DOHH2 (cell line): ENCODE measurements at regions not wholly inside any gene's neighbourhood (a gene's known extent, or its start where the extent isn't known, plus 50 kb on each side); places are given as distances from the start of the nearest gene placed in this dataset.

Experiments
- H3F3A ChIP-seq: fragments of 200-600 bp; sonication (generic), shearing (Covaris generic); 2 replicates; pipeline ENCODE4 v1.6.0; 2016; ENCODE audit warnings: antibody characterized with exemption, mild to moderate bottlenecking; ENCODE audit not compliant: control insufficient read depth, insufficient read depth
- H3K27ac ChIP-seq: fragments of 200-600 bp; sonication (generic); 2 replicates; pipeline ENCODE4 v1.5.1; 2014; ENCODE audit warnings: low read depth, mild to moderate bottlenecking, low read length, moderate library complexity
- H3K27me3 ChIP-seq: fragments of 200-600 bp; sonication (generic); 2 replicates; pipeline ENCODE4 v1.6.1; 2014; ENCODE audit warnings: mild to moderate bottlenecking, low read length, mixed read lengths; ENCODE audit not compliant: control insufficient read depth
- H3K36me3 ChIP-seq: fragments of 200-600 bp; sonication (generic); 2 replicates; pipeline ENCODE4 v1.6.1; 2014; ENCODE audit warnings: mild to moderate bottlenecking, low read length, moderate library complexity, mixed read lengths; ENCODE audit not compliant: control insufficient read depth
- H3K4me1 ChIP-seq: fragments of 200-600 bp; sonication (generic); 2 replicates; pipeline ENCODE4 v1.6.1; 2014; ENCODE audit warnings: mild to moderate bottlenecking, low read length, mixed read lengths; ENCODE audit not compliant: control insufficient read depth
- H3K4me2 ChIP-seq: fragments of 200-600 bp; sonication (generic); 2 replicates; pipeline ENCODE4 v1.6.0; 2014; ENCODE audit warnings: mild to moderate bottlenecking, low read length, moderate library complexity
- H3K4me3 ChIP-seq: fragments of 200-600 bp; sonication (generic); 2 replicates; pipeline ENCODE4 v1.5.1; 2014; ENCODE audit warnings: mild to moderate bottlenecking, low read length, mixed read lengths
- H3K79me2 ChIP-seq: fragments of 200-600 bp; sonication (generic); 2 replicates; pipeline ENCODE4 v1.6.1; 2014; ENCODE audit warnings: mild to moderate bottlenecking, low read length, mixed read lengths; ENCODE audit not compliant: control insufficient read depth
- H3K9me2 ChIP-seq: fragments of 200-600 bp; sonication (generic); replicated peaks from 2 replicates; pipeline ENCODE4 v1.6.1; 2014; ENCODE audit warnings: mild to moderate bottlenecking, low read length, mixed read lengths; ENCODE audit not compliant: control insufficient read depth
- H3K9me3 ChIP-seq: fragments of 200-600 bp; sonication (generic); 2 replicates; pipeline ENCODE4 v1.6.1; 2014; ENCODE audit warnings: antibody characterized with exemption, low read length, mixed read lengths; ENCODE audit not compliant: control insufficient read depth, insufficient read depth
- H4K20me1 ChIP-seq: fragments of 200-600 bp; sonication (generic); 2 replicates; pipeline ENCODE4 v1.6.0; 2014; ENCODE audit warnings: low read depth, mild to moderate bottlenecking, antibody characterized with exemption, low read length, moderate library complexity; ENCODE audit not compliant: control insufficient read depth, insufficient read depth
- EZH2phosphoT487 ChIP-seq: fragments of 200-600 bp; sonication (generic); IDR thresholded peaks from 2 replicates; pipeline ENCODE4 v1.6.1; 2017; ENCODE audit warnings: borderline replicate concordance, mild to moderate bottlenecking, antibody characterized with exemption, low read length, moderate library complexity, mixed read lengths
- TF ChIP-seq, protein P1 (sequence below): fragments of 200-600 bp; sonication (generic); IDR thresholded peaks from one replicate; pipeline ENCODE4 v1.5.1; 2014; ENCODE audit warnings: antibody characterized with exemption, mild to moderate bottlenecking, low read depth, low read length; ENCODE audit not compliant: poor library complexity, severe bottlenecking

DNA sequence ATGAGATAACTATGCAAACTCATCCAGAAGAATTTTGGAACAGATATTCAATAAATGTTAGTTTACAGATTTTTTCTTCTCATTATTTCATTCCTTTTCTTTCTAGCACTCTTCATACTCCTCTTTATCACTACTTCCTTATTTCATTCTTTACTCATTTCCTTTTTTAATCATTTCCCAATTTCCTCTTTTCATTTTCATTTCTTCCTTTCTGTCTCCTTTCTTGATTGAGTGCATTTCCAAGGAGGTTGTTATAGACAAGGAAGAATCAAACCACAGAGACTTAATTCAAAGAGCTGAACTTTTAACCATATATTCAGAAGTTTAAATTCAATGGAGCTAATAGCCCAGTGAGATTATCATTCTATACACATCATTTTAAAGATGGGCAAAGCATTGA is 600.7 kb downstream of the ARAP2 start:
- H3K4me1 ChIP-seq: no peaks in the 10 kb centered on the region
- no peaks in the 10 kb centered on the region for H4K20me1 ChIP-seq
- no peak overlapping the region for H3K4me2 ChIP-seq
- no peak overlapping the region for H3K4me3 ChIP-seq
- no peaks in the 10 kb centered on the region for H3K36me3 ChIP-seq
- no peaks in the 10 kb centered on the region for H3K27me3 ChIP-seq
- no peaks in the 10 kb centered on the region for H3F3A ChIP-seq
- H3K9me2 ChIP-seq: no peaks in the 10 kb centered on the region
- TF ChIP-seq, protein P1, sequence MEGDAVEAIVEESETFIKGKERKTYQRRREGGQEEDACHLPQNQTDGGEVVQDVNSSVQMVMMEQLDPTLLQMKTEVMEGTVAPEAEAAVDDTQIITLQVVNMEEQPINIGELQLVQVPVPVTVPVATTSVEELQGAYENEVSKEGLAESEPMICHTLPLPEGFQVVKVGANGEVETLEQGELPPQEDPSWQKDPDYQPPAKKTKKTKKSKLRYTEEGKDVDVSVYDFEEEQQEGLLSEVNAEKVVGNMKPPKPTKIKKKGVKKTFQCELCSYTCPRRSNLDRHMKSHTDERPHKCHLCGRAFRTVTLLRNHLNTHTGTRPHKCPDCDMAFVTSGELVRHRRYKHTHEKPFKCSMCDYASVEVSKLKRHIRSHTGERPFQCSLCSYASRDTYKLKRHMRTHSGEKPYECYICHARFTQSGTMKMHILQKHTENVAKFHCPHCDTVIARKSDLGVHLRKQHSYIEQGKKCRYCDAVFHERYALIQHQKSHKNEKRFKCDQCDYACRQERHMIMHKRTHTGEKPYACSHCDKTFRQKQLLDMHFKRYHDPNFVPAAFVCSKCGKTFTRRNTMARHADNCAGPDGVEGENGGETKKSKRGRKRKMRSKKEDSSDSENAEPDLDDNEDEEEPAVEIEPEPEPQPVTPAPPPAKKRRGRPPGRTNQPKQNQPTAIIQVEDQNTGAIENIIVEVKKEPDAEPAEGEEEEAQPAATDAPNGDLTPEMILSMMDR: no peak
- TF ChIP-seq EZH2phosphoT487: no peak
- no peaks in the 10 kb centered on the region for H3K79me2 ChIP-seq
- H3K27ac ChIP-seq: no peak overlapping the region
- H3K9me3 ChIP-seq: no peaks in the 10 kb centered on the region

DNA sequence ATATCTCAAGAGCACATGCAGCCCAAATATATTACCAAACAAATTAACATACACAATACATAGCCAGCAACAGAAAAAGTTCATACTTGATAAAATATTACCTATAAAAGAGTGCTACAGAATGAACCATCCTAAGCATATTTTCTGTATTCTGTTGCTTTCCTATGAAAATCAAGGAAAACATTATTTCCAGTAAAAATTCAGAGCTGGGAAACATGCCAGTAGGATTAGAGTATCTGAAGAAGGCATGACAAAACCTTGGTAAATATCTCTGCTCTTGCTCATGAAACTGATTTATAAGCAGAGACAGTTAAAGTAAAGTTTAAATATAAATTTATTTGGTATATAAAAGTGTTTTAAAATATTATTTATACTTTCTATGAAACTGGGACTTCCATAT is 599.7 kb downstream of the ARAP2 start:
- H3F3A ChIP-seq: no peaks in the 10 kb centered on the region
- H3K9me2 ChIP-seq: no peaks in the 10 kb centered on the region
- no peaks in the 10 kb centered on the region for H3K79me2 ChIP-seq
- H3K4me2 ChIP-seq: no peak overlapping the region
- no peak overlapping the region for H3K4me3 ChIP-seq
- TF ChIP-seq EZH2phosphoT487: no peak
- TF ChIP-seq, protein P1: no peak
- H3K9me3 ChIP-seq: no peaks in the 10 kb centered on the region
- H3K27me3 ChIP-seq: no peaks in the 10 kb centered on the region
- H3K36me3 ChIP-seq: no peaks in the 10 kb centered on the region
- no peaks in the 10 kb centered on the region for H4K20me1 ChIP-seq
- no peaks in the 10 kb centered on the region for H3K4me1 ChIP-seq
- no peak overlapping the region for H3K27ac ChIP-seq

GRCh38 chr4:35649011-35649410 is 595.3 kb downstream of the ARAP2 start:
- Histone ChIP-seq H4K20me1 (no peaks in the 10 kb centered on the region), H3K9me2 (no peaks in the 10 kb centered on the region), H3K9me3 (no peaks in the 10 kb centered on the region), H3K27me3 (no peaks in the 10 kb centered on the region), H3K36me3 (no peaks in the 10 kb centered on the region), H3K79me2 (no peaks in the 10 kb centered on the region), H3K4me3 (no peak overlapping the region), H3K4me2 (no peak overlapping the region), H3K4me1 (no peaks in the 10 kb centered on the region), H3K27ac (no peak overlapping the region), H3F3A (no peaks in the 10 kb centered on the region)
- TF ChIP-seq, protein P1: no peak
- no peak for TF ChIP-seq EZH2phosphoT487

DNA sequence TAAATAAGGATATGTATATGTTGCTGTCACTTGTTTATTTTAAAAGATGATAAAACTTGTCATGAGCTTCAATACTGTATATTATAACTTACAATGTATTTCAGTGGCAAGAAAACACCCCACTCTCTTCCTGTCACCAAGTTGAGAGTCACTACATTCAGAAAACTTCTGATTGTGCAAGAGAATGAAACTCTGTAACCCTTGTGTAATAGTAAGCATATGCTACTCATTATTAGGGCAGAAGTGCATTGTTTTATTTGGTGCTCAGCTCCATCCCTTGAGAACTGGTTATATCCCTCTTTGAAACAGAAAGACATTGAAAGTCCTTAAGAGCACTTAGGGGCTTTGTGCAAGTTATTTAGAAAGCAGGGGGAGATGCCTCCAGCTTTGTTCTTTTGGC is 594.5 kb downstream of the ARAP2 start:
- H3K27me3 ChIP-seq: no peaks in the 10 kb centered on the region
- H3K27ac ChIP-seq: no peak overlapping the region
- H4K20me1 ChIP-seq: no peaks in the 10 kb centered on the region

More for the DNA sequence above, 594.5 kb downstream of the ARAP2 start:
- Histone ChIP-seq H3K36me3 (no peaks in the 10 kb centered on the region), H3K9me3 (no peaks in the 10 kb centered on the region), H3K4me2 (no peak overlapping the region), H3K4me3 (no peak overlapping the region), H3F3A (no peaks in the 10 kb centered on the region), H3K4me1 (no peaks in the 10 kb centered on the region), H3K9me2 (no peaks in the 10 kb centered on the region), H3K79me2 (no peaks in the 10 kb centered on the region)
- TF ChIP-seq EZH2phosphoT487: no peak
- TF ChIP-seq, protein P1: no peak
